ENCODE measurements at regions not wholly inside any gene's neighbourhood (a gene's known extent, or its start where the extent isn't known, plus 50 kb on each side); places are given as distances from the start of the nearest gene placed in this dataset.

DNA sequence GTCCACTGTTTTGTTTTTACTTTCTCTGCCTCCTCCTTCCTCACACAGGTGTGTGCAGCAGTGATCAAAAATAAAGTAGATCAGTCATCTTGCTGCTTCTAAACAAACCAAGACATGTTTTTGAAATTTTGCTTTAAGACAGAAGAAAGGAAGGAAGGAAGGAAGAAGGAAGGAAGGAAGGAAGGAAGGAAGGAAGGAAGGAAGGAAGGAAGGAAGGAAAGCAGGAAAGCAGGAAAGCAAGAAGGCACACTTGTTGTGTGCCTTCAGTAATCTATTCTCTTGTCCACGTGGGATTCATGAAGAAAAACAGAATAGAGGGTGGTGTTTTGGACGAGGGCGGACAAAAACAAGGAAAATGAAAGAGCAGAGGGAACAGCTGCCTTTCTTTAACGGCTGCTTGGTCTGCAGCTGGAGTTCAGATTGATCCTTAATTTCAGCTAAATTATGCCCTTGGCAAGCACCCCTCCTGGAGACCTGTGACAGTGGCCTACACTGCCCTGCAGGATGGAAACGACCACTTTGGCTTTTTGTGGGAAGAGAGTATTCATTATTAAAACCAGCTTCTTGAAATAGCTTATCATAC is 188.5 kb upstream of the IRX3 start:
- DNase-seq (ENCODE audit: low read depth), result no peak
- TF ChIP-seq, protein P1, sequence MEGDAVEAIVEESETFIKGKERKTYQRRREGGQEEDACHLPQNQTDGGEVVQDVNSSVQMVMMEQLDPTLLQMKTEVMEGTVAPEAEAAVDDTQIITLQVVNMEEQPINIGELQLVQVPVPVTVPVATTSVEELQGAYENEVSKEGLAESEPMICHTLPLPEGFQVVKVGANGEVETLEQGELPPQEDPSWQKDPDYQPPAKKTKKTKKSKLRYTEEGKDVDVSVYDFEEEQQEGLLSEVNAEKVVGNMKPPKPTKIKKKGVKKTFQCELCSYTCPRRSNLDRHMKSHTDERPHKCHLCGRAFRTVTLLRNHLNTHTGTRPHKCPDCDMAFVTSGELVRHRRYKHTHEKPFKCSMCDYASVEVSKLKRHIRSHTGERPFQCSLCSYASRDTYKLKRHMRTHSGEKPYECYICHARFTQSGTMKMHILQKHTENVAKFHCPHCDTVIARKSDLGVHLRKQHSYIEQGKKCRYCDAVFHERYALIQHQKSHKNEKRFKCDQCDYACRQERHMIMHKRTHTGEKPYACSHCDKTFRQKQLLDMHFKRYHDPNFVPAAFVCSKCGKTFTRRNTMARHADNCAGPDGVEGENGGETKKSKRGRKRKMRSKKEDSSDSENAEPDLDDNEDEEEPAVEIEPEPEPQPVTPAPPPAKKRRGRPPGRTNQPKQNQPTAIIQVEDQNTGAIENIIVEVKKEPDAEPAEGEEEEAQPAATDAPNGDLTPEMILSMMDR (conservative IDR thresholded peaks at IDR 0.05; ENCODE audit: low read length), result no peak
- H3K4me3 ChIP-seq (ENCODE audit: low read length), result no peak overlapping the region

DNA sequence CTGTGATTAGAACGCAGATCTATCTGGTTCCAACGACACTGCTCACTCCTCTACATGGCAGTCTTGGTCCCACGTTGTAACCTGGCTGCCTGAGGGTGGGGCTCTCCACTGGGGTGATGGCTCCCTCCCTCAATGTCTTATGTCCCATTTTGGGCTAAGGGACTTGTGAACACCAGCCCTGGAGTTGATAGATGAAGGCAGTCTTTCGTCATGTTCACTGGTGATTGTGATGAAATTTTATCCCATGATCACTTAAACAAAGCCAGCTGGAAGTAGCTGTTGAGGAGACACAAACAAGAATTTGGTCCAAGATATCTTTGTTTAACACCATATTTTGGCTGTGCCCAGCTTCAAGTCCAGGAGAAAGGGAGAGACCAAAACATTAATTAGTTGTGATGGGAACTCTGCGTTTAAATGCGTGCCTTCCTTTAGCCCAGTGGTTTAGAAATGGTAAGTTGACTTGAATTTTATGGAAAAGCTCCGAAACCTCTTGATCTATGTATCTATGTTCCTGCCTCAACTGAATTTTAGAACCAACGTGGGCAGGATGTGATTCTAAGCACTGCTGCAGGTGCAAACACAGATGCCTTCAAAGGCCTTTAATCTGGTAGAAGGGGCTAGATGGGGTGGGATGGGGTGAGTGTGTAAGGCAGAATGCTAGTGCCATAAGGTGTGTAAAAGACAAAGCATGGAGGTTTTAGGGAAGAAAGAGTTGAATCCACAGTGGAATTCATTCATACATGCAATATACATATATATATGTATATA is 186.8 kb upstream of the IRX3 start:
- peak; percentile 71 for DNase-seq (ENCODE audit: low read depth)
- no peak overlapping the region for H3K4me3 ChIP-seq (ENCODE audit: low read length)
- TF ChIP-seq, protein P1 (conservative IDR thresholded peaks at IDR 0.05; ENCODE audit: low read length), result no peak

DNA sequence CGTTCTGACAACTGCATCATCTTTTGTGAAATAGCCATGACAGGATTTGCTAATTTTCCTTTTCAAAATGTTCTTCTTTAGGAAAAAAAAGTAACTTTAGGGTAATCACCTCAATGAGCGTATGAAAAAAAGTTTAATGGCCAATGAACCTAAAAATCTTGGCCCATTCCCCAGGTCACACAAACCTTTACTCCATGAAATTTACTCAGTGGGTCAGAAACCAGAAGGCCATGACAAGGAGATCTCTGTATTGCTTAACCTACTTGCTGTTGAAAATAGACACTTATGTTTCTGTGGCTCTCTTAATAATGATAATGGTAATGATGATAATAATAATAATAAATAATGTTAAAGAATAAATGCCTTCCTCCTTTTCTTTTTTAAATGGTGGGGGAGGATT is 180.8 kb upstream of the IRX3 start:
- DNase-seq (ENCODE audit: low read depth), result no peak
- H3K4me3 ChIP-seq (ENCODE audit: low read length), result no peak overlapping the region
- TF ChIP-seq, protein P1 (conservative IDR thresholded peaks at IDR 0.05; ENCODE audit: low read length), result no peak

DNA sequence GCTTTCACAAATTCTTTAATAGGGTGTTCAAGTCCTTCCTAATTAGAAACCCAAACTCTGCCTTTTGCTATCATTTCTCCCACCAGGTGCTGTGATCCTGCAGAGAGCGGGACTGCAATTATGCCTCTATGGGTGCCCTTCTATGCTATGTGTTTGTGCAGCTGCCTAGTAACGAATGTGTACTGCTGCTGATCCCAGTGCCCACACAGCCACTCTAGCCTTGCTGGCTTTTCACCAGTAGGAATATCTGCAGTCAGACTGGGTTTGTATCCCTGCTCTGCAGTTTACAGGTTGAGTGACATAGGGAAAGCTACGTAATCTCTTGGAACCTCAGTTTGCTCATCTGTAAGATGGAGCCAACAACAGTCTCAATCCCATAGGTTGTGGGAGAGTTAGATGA is 179.6 kb upstream of the IRX3 start:
- no peak for DNase-seq (ENCODE audit: low read depth)
- TF ChIP-seq, protein P1 (conservative IDR thresholded peaks at IDR 0.05; ENCODE audit: low read length), result no peak
- H3K4me3 ChIP-seq (ENCODE audit: low read length), result no peak overlapping the region

DNA sequence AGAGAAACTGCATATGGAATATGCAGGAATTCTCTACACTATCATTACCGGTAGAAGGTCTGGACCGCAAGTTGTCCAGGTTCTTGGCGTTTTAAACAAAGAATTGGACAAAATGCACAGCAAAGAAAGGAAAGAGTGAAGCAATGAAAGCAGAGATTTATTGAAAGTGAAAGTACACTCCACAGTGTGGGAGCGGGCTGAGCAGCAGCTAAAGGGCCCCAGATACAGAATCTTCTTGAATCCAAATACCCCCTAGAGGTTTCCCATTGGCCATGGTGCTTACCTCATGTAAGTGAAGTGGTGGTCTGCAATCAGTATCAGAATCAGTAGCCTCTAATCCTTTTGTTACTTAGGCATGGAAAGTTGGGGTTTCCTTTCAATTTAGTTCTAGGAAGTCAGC is 178.5 kb upstream of the IRX3 start:
- TF ChIP-seq, protein P1 (conservative IDR thresholded peaks at IDR 0.05; ENCODE audit: low read length), result no peak
- no peak overlapping the region for H3K4me3 ChIP-seq (ENCODE audit: low read length)
- no peak for DNase-seq (ENCODE audit: low read depth)

DNA sequence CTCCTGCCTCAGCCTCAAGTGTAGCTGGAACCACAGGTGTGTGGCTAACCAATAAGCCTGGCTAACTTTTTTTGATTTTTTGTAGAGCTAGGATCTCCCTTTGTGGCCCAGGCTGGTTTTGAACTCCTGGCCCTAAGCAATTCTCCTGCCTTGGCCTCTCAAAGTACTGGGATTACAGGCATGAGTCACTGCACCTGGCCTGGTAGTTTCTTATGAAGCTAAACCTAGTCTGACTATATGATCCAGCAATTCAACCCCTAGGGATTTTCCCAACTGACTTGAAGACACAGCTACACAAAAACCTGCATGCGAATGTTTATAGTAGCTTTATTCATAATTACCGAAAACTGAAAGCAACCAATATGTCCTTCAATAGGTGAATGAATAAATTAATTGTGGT is 176.2 kb upstream of the IRX3 start:
- TF ChIP-seq, protein P1 (conservative IDR thresholded peaks at IDR 0.05; ENCODE audit: low read length), result no peak
- no peak overlapping the region for H3K4me3 ChIP-seq (ENCODE audit: low read length)
- DNase-seq (ENCODE audit: low read depth), result no peak

DNA sequence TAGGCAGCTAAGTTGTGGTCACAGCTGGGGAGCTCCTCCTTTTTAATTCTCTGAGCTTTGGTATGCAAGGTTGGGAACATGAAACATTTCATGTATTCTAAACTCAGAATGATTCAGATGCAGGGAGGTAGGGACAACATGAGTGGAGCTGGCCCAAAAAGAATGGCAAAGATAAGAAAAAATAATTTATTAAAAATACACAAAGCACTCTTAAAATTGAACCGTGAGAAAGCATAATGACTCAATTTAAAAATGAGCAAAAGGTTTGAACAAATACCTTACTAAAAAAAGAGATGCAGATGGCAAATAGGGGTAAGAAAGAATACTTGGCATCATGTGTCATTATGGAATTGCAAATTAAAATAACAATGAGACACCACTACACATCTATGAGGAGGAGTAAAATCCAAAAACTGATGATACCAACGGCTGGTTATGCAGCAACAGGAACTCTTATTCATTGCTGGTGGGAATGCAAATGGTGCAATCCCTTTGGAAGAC is 175.6 kb upstream of the IRX3 start:
- peak; percentile 96 for DNase-seq (ENCODE audit: low read depth)
- H3K4me3 ChIP-seq (ENCODE audit: low read length), result no peak overlapping the region
- TF ChIP-seq, protein P1 (conservative IDR thresholded peaks at IDR 0.05; ENCODE audit: low read length), result no peak
